DOHH2 (cell line): ENCODE measurements at regions not wholly inside any gene's neighbourhood (a gene's known extent, or its start where the extent isn't known, plus 50 kb on each side); places are given as distances from the start of the nearest gene placed in this dataset.

ENCODE experiments used
- H3F3A ChIP-seq: fragments of 200-600 bp; sonication (generic), shearing (Covaris generic); 2 replicates; pipeline ENCODE4 v1.6.0; 2016; ENCODE audit warnings: antibody characterized with exemption, mild to moderate bottlenecking; ENCODE audit not compliant: control insufficient read depth, insufficient read depth
- H3K27ac ChIP-seq: fragments of 200-600 bp; sonication (generic); 2 replicates; pipeline ENCODE4 v1.5.1; 2014; ENCODE audit warnings: low read depth, mild to moderate bottlenecking, low read length, moderate library complexity
- H3K27me3 ChIP-seq: fragments of 200-600 bp; sonication (generic); 2 replicates; pipeline ENCODE4 v1.6.1; 2014; ENCODE audit warnings: mild to moderate bottlenecking, low read length, mixed read lengths; ENCODE audit not compliant: control insufficient read depth
- H3K36me3 ChIP-seq: fragments of 200-600 bp; sonication (generic); 2 replicates; pipeline ENCODE4 v1.6.1; 2014; ENCODE audit warnings: mild to moderate bottlenecking, low read length, moderate library complexity, mixed read lengths; ENCODE audit not compliant: control insufficient read depth
- H3K4me1 ChIP-seq: fragments of 200-600 bp; sonication (generic); 2 replicates; pipeline ENCODE4 v1.6.1; 2014; ENCODE audit warnings: mild to moderate bottlenecking, low read length, mixed read lengths; ENCODE audit not compliant: control insufficient read depth
- H3K4me2 ChIP-seq: fragments of 200-600 bp; sonication (generic); 2 replicates; pipeline ENCODE4 v1.6.0; 2014; ENCODE audit warnings: mild to moderate bottlenecking, low read length, moderate library complexity
- H3K4me3 ChIP-seq: fragments of 200-600 bp; sonication (generic); 2 replicates; pipeline ENCODE4 v1.5.1; 2014; ENCODE audit warnings: mild to moderate bottlenecking, low read length, mixed read lengths
- H3K79me2 ChIP-seq: fragments of 200-600 bp; sonication (generic); 2 replicates; pipeline ENCODE4 v1.6.1; 2014; ENCODE audit warnings: mild to moderate bottlenecking, low read length, mixed read lengths; ENCODE audit not compliant: control insufficient read depth
- H3K9me2 ChIP-seq: fragments of 200-600 bp; sonication (generic); replicated peaks from 2 replicates; pipeline ENCODE4 v1.6.1; 2014; ENCODE audit warnings: mild to moderate bottlenecking, low read length, mixed read lengths; ENCODE audit not compliant: control insufficient read depth
- H3K9me3 ChIP-seq: fragments of 200-600 bp; sonication (generic); 2 replicates; pipeline ENCODE4 v1.6.1; 2014; ENCODE audit warnings: antibody characterized with exemption, low read length, mixed read lengths; ENCODE audit not compliant: control insufficient read depth, insufficient read depth
- H4K20me1 ChIP-seq: fragments of 200-600 bp; sonication (generic); 2 replicates; pipeline ENCODE4 v1.6.0; 2014; ENCODE audit warnings: low read depth, mild to moderate bottlenecking, antibody characterized with exemption, low read length, moderate library complexity; ENCODE audit not compliant: control insufficient read depth, insufficient read depth
- CTCF ChIP-seq: fragments of 200-600 bp; sonication (generic); IDR thresholded peaks from one replicate; pipeline ENCODE4 v1.5.1; 2014; ENCODE audit warnings: antibody characterized with exemption, mild to moderate bottlenecking, low read depth, low read length; ENCODE audit not compliant: poor library complexity, severe bottlenecking
- EZH2phosphoT487 ChIP-seq: fragments of 200-600 bp; sonication (generic); IDR thresholded peaks from 2 replicates; pipeline ENCODE4 v1.6.1; 2017; ENCODE audit warnings: borderline replicate concordance, mild to moderate bottlenecking, antibody characterized with exemption, low read length, moderate library complexity, mixed read lengths

- no peaks in the 10 kb centered on the region for H4K20me1 ChIP-seq
- H3K9me3 ChIP-seq, result no peaks in the 10 kb centered on the region
- H3K4me2 ChIP-seq, result no peak overlapping the region
- H3K9me2 ChIP-seq, result no peaks in the 10 kb centered on the region
- no peaks in the 10 kb centered on the region for H3K4me1 ChIP-seq
- no peaks in the 10 kb centered on the region for H3F3A ChIP-seq
- no peak overlapping the region for H3K4me3 ChIP-seq
- H3K27me3 ChIP-seq, result no peaks in the 10 kb centered on the region
- H3K27ac ChIP-seq, result no peak overlapping the region
- no peaks in the 10 kb centered on the region for H3K79me2 ChIP-seq
- no peaks in the 10 kb centered on the region for H3K36me3 ChIP-seq
- no peak for TF ChIP-seq EZH2phosphoT487
- no peak for TF ChIP-seq CTCF
Observed at GRCh38 chr20:10939331-10939941, 265.6 kb upstream of the JAG1 start.

GRCh38 chr20:10940941-10941340 lies 267.1 kb upstream of the JAG1 start:
- no peaks in the 10 kb centered on the region for H4K20me1 ChIP-seq
- no peaks in the 10 kb centered on the region for H3K27me3 ChIP-seq
- no peaks in the 10 kb centered on the region for H3K36me3 ChIP-seq
- H3K9me3 ChIP-seq, result no peaks in the 10 kb centered on the region
- H3K27ac ChIP-seq, result no peak overlapping the region
- H3K9me2 ChIP-seq, result no peaks in the 10 kb centered on the region
- no peak overlapping the region for H3K4me3 ChIP-seq
- no peaks in the 10 kb centered on the region for H3K79me2 ChIP-seq
- H3K4me1 ChIP-seq, result no peaks in the 10 kb centered on the region
- H3F3A ChIP-seq, result no peaks in the 10 kb centered on the region
- H3K4me2 ChIP-seq, result no peak overlapping the region
- TF ChIP-seq CTCF (no peak), EZH2phosphoT487 (no peak)

- Histone ChIP-seq H3K36me3 (no peaks in the 10 kb centered on the region), H3K9me3 (no peaks in the 10 kb centered on the region), H3F3A (no peaks in the 10 kb centered on the region), H3K4me1 (no peaks in the 10 kb centered on the region), H3K27me3 (no peaks in the 10 kb centered on the region), H3K4me3 (no peak overlapping the region), H3K79me2 (no peaks in the 10 kb centered on the region), H3K4me2 (no peak overlapping the region), H3K9me2 (no peaks in the 10 kb centered on the region), H3K27ac (no peak overlapping the region), H4K20me1 (no peaks in the 10 kb centered on the region)
- TF ChIP-seq CTCF, result no peak
Observed at GRCh38 chr20:10943686-10944265, 270.0 kb upstream of the JAG1 start.
